Ectodermal cell (in vitro differentiated cells): ENCODE measurements at regions not wholly inside any gene's neighbourhood (a gene's known extent, or its start where the extent isn't known, plus 50 kb on each side); places are given as distances from the start of the nearest gene placed in this dataset.
"Not testable (repeated sequence)": the region's sequence is repeated elsewhere in the genome, so short reads cannot be mapped to it uniquely, and the experiment has no call there.

Experiments
- H3K27ac ChIP-seq: 2 replicates; pipeline ENCODE4 v1.7.0; 2013; ENCODE audit warnings: mild to moderate bottlenecking, low read depth, low read length; ENCODE audit not compliant: insufficient read depth, poor library complexity, severe bottlenecking
- H3K27me3 ChIP-seq: 2 replicates; pipeline ENCODE4 v1.7.0; 2013; ENCODE audit warnings: mild to moderate bottlenecking, low read length; ENCODE audit not compliant: insufficient read depth, control insufficient read depth, poor library complexity, severe bottlenecking
- H3K36me3 ChIP-seq: one replicate; pipeline ENCODE4 v1.7.0; 2013; ENCODE audit warnings: low read length; ENCODE audit not compliant: control insufficient read depth, insufficient read depth
- H3K4me1 ChIP-seq: one replicate; pipeline ENCODE4 v1.7.0; 2013; ENCODE audit warnings: low read length; ENCODE audit not compliant: control insufficient read depth, insufficient read depth
- H3K4me3 ChIP-seq: 2 replicates; pipeline ENCODE4 v1.7.0; 2013; ENCODE audit warnings: low read depth, low read length, control low read depth; ENCODE audit not compliant: insufficient read depth
- H3K9me3 ChIP-seq: 2 replicates; pipeline ENCODE4 v1.7.0; 2013; ENCODE audit warnings: mild to moderate bottlenecking, low read length, moderate library complexity; ENCODE audit not compliant: control insufficient read depth
- WGBS, 2 experiments: methylation state at CpG; one replicate each; pipeline ENCODE4 v1.1.7; 2013; ENCODE audit warnings: missing lambda C conversion rate in 2 of 2; 5-methylcytosine and 5-hydroxymethylcytosine counted together

DNA sequence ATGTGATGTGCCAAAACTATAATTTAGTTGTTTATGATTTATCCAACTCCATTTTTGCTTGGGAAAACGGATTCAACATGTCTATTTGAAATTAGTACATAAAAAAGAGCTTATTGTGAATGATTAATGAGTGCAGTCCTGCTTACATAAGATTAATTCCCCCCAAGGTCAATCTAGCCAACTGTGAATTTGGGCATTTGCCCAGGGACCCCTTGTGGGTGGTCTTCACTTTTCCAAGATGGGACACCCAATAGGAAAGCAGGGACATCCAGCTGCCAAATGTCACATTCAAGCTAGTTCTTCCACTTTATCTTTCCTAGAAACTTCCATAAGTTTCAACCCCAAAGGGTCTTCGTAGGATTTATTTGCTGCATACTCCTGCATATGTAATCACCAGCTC, 362.4 kb upstream of the PKN2 start:
- Histone ChIP-seq H3K27me3 (no peaks in the 10 kb centered on the region), H3K4me3 (no peak overlapping the region), H3K27ac (no peak overlapping the region), H3K36me3 (no peaks in the 10 kb centered on the region), H3K4me1 (no peaks in the 10 kb centered on the region), H3K9me3 (no peaks in the 10 kb centered on the region)
- WGBS, 2 experiments = 97 to 100% methylated on average over 1 to 2 of the region's 2 CpGs

DNA sequence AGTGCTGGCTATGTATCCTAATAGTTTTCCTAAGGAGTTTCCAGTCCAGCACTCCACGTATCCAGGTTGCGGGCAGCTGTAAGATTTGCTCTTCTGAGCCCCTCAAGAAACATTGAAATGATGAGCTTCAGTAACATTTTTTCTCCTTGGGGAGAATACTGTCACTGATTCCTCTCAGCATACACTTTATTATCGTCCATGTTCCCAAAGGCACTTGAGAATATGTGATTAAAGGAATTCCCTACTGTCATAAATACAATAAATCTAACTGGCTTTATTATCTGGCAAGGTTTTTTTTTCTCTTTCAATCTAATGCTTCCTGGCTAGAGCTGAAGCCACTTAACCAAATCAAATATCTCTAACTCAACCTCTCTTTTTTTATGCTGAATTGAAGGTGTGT, 359.2 kb upstream of the PKN2 start:
- Histone ChIP-seq H3K36me3 (no peaks in the 10 kb centered on the region), H3K4me3 (no peak overlapping the region), H3K27me3 (no peaks in the 10 kb centered on the region), H3K4me1 (no peaks in the 10 kb centered on the region), H3K9me3 (no peaks in the 10 kb centered on the region), H3K27ac (no peak overlapping the region)
- WGBS, 2 experiments = 95 to 97% methylated on average over 2 to 3 of the region's 3 CpGs

DNA sequence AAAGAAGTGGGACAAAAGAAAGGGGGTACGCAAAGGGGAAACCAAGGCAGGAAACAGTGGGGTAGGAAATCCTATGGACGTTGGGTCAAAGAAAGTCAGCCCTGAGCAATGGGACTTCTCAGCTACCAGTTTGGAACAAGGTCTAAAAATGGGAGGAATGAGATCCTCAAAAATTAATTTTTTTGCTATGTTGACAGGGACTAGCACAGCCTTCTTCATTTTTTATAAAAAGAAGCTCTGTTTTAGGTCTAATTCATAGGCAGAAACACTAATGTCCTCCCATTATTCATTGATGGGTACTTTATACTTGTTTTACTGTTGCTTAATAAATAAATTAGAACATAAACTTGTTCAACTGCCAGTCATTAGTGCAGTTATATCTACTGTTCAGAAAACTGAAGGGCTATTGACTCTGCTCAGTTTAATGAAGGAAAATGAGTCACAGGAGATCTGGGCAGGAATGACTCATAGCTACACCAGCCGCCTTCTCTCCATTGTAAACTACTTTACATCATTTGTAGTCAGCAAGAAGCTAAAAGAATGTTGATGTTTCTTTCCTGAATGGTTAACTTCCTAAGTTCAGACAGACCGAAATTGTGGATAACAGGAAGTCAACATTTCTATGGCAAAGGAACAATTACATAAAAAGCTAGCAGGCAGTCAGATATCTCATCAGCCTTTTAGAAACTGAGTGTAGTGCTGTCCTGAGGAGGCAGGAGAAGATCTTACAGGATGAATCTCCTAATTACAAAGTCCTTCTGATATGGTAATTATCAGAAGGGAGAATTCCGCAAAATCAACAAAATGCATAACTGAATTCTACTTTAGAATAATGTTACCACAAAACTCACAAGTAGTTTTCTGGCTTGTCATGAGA, 356.4 kb upstream of the PKN2 start:
- WGBS, 2 experiments = 82 to 90% methylated on average over 3 to 5 of the region's 5 CpGs
- Histone ChIP-seq H3K4me3 (no peak overlapping the region), H3K36me3 (no peaks in the 10 kb centered on the region), H3K27me3 (no peaks in the 10 kb centered on the region), H3K9me3 (no peaks in the 10 kb centered on the region), H3K4me1 (no peaks in the 10 kb centered on the region), H3K27ac (no peak overlapping the region)

DNA sequence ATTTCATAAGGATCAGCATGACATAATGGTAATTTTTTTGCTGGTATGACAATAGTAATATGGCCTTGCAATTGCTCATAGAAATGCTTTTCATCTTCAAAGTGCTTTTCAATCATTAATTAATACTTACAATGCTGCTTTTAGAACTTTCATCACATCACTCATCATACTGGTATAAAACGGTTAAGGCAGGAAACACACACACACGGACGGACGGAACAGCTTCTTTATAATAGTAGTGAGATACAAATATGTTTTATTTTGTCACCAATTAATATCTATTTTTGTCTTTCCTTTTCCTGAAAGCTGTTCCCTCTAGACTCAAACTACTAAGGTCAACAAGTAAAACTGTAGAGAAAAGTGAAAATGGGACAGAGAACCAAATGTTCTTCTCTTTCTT, 353.9 kb upstream of the PKN2 start:
- H3K9me3 ChIP-seq = no peaks in the 10 kb centered on the region
- no peak overlapping the region for H3K27ac ChIP-seq
- no peak overlapping the region for H3K4me3 ChIP-seq
- WGBS, 2 experiments = no CpG with 5 or more reads among the region's 4 CpGs
- no peaks in the 10 kb centered on the region for H3K4me1 ChIP-seq
- no peaks in the 10 kb centered on the region for H3K27me3 ChIP-seq
- H3K36me3 ChIP-seq = no peaks in the 10 kb centered on the region

DNA sequence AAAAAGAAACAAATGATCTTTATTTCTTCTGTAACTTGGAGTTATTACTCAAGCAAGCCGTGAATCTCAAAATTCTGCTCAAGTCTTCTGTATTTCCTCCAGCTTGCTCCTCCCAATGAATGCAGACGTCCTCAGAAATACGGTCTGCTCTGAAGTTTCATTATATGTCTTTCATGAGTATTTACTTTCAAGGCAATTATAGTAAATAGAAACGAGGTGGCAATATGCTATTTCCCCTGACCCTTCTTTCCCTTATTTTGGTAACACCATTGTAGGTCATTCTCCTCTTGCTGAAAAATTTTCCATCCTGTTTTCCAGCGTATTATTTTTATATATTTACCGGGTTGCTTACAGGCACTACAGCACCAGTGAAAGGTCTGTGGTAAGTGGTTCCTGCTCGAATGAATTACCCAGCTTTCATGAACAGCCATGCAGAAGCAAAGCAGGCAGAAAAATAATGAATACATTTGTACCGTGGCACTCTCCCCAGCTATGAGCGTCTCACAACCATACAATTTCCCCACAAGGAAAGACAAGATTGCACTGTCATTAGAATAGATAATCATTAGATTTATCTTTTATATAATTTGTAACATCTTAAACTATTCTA, 350.9 kb upstream of the PKN2 start:
- Histone ChIP-seq H3K4me1 (no peaks in the 10 kb centered on the region), H3K36me3 (no peaks in the 10 kb centered on the region), H3K27ac (no peak overlapping the region), H3K9me3 (no peaks in the 10 kb centered on the region), H3K27me3 (no peaks in the 10 kb centered on the region), H3K4me3 (no peak overlapping the region)
- WGBS, 2 experiments = 92 to 93% methylated on average over 9 of the region's 9 CpGs

DNA sequence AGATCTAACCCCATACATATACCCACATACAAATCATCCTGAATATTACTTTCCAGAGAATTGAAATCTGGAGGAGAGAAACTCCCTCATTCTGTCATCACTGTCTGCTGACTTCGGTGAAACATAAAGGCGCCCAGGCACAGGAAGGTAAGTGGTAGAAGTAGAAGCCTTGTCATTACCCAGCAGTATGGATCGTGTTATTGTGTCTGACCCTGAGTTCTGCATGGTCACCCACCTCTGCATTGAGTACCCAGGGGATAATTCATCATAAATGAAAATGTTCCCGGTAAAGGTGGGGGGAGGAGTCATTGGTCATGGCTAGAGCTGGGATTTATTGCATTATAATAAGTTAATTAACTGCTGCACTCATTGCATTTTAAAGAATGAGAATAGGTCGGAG, 342.6 kb upstream of the PKN2 start:
- WGBS, 2 experiments = 92 to 100% methylated on average over 5 of the region's 5 CpGs

DNA sequence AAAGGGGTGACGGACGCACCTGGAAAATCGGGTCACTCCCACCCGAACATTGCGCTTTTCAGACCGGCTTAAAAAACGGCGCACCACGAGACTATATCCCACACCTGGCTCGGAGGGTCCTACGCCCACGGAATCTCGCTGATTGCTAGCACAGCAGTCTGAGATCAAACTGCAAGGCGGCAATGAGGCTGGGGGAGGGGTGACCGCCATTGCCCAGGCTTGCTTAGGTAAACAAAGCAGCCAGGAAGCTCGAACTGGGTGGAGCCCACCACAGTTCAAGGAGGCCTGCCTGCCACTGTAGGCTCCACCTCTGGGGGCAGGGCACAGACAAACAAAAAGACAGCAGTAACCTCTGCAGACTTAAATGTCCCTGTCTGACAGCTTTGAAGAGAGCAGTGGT, 342.0 kb upstream of the PKN2 start:
- 40 to 100% methylated on average over 1 to 2 of the region's 16 CpGs for WGBS, 2 experiments
- not testable (repeated sequence) for H3K36me3 ChIP-seq, H3K27me3 ChIP-seq, H3K27ac ChIP-seq, H3K4me1 ChIP-seq, H3K4me3 ChIP-seq, H3K9me3 ChIP-seq

More for the DNA sequence above, 342.6 kb upstream of the PKN2 start:
- Histone ChIP-seq H3K27me3 (no peaks in the 10 kb centered on the region), H3K4me3 (no peak overlapping the region), H3K36me3 (no peaks in the 10 kb centered on the region), H3K27ac (no peak overlapping the region), H3K4me1 (no peaks in the 10 kb centered on the region), H3K9me3 (no peaks in the 10 kb centered on the region)

DNA sequence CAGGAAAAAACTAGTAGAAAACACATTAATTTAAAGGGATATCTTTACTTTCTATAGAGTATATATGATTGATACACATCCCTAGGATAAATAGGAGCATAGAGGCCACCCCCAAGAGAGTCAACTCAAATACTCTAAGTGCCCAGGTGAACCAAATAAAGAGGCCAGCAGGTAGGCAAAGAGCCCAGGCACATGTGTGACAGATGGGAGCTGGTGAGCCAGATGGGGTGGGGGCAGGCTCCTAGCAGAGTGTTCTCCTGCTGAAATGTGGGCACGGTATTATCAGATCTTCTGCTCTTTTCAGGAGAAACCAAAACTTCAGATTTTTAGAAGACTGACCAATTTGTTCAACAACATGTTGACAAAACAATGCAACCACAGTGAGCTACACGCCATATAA, 333.4 kb upstream of the PKN2 start:
- H3K27me3 ChIP-seq = no peaks in the 10 kb centered on the region
- WGBS, 2 experiments = 85 to 89% methylated on average over 1 to 2 of the region's 2 CpGs
- H3K36me3 ChIP-seq = no peaks in the 10 kb centered on the region
- H3K9me3 ChIP-seq = no peaks in the 10 kb centered on the region
- H3K4me3 ChIP-seq = no peak overlapping the region
- H3K4me1 ChIP-seq = no peaks in the 10 kb centered on the region
- no peak overlapping the region for H3K27ac ChIP-seq

DNA sequence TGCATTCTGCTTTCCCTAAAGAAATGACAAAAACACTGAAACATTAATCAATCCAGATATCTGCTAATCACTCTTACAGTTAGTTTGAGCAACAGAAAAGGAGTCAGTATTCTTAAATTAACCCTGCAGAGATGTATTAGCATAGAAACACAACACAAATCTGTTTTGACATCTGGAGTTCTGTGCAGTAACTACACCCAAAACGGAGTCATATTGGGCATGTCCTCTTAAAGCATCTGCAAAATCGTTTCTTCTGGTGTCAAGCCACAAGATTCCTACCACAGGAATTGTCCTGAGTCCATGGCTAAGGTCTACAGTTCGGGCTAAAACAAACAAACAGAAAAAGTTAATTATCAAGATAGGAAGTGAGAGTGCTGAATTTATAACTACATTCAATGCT, 332.1 kb upstream of the PKN2 start:
- no peak overlapping the region for H3K27ac ChIP-seq
- H3K36me3 ChIP-seq = no peaks in the 10 kb centered on the region
- H3K4me3 ChIP-seq = no peak overlapping the region
- no peaks in the 10 kb centered on the region for H3K27me3 ChIP-seq
- H3K9me3 ChIP-seq = no peaks in the 10 kb centered on the region
- WGBS, 2 experiments = 87 to 94% methylated on average over 3 of the region's 3 CpGs
- H3K4me1 ChIP-seq = no peaks in the 10 kb centered on the region

DNA sequence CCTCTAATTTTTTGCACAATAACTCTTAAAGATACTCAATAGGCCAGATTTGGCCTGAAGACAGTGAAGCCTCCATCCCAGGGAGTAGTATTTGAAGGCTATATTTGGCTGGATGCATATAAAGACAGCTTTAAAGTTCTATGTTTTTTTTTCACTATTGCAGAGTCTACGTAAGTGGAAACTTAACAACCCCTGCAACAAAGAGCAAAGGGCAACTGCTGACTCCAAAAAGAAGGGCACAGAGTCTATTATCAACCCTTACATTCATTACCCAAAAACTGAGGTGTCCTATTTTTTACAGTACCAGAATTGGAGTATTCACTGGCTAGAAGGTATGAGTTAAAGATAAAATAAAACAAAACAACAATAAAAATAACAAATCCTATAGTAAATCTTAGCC, 329.8 kb upstream of the PKN2 start:
- Histone ChIP-seq H3K27me3 (no peaks in the 10 kb centered on the region), H3K36me3 (no peaks in the 10 kb centered on the region), H3K27ac (no peak overlapping the region), H3K4me3 (no peak overlapping the region), H3K4me1 (no peaks in the 10 kb centered on the region), H3K9me3 (no peaks in the 10 kb centered on the region)
- WGBS, 2 experiments = 67 to 90% methylated on average over 1 of the region's 1 CpG
